Fibroblast of pulmonary artery (primary cell): ENCODE measurements at regions not wholly inside any gene's neighbourhood (a gene's known extent, or its start where the extent isn't known, plus 50 kb on each side); places are given as distances from the start of the nearest gene placed in this dataset.
"Not testable (repeated sequence)": the region's sequence is repeated elsewhere in the genome, so short reads cannot be mapped to it uniquely, and the experiment has no call there.

ENCODE experiments used
- DNase-seq: peaks from one replicate; pipeline ENCODE4 v3.0.0-alpha.2; 2010; ENCODE audit warnings: low read depth
- H3K4me3 ChIP-seq: replicated peaks from 2 replicates; pipeline ENCODE4 v1.5.1; 2011; ENCODE audit warnings: low read depth, mild to moderate bottlenecking, control low read depth, low read length, moderate library complexity
- TF ChIP-seq, protein P1 (sequence below): IDR thresholded peaks from 2 replicates; pipeline ENCODE4 v1.5.1; 2011; ENCODE audit warnings: mild to moderate bottlenecking, control low read depth, low read length, inconsistent platforms; ENCODE audit errors: missing control alignments

DNA sequence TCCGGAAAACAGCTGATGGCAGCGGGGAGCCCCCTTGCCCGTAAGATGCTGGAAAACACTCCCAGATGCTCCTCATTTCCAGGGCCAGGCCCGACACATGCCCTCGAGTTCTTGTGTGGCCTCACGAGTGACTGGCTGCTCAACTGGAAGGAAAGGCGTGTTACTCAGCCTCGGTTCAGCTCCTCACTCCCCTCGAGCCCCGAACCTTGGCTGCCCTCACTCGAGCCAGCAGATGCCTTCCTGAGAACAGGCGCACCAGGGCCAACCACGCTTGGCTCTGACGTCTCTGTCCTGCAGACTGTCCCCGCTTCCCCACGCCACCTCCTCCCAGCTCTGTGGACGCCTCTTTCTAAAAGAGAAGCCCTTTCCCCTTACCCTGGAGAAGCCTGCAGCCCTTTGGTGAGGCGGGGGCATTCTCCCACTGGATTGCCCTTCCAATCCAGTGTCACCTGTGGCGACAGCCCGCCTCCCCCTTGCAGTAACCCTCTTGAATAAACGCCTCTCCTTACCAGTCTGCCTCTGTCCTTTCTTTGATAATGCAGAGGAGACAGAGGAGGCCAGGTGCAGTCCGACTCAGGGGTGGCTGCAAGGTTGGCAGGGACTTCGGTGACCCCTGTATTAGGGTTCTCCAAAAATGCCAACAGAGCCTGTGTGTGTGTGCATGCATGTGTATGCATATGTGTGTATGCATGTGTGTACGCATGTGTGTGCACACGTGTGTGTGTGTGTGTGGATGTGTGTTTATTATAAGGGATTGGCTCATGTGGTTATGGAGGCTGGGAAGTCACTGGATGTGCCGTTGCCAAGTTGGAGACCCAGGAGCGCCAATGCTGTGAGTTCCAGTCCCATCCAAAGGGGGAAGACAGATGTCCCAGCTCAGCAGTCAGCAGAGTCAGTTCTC lies 166.3 kb downstream of the KIF26A start:
- DNase-seq, result no peak
- no peak overlapping the region for H3K4me3 ChIP-seq
- TF ChIP-seq, protein P1, sequence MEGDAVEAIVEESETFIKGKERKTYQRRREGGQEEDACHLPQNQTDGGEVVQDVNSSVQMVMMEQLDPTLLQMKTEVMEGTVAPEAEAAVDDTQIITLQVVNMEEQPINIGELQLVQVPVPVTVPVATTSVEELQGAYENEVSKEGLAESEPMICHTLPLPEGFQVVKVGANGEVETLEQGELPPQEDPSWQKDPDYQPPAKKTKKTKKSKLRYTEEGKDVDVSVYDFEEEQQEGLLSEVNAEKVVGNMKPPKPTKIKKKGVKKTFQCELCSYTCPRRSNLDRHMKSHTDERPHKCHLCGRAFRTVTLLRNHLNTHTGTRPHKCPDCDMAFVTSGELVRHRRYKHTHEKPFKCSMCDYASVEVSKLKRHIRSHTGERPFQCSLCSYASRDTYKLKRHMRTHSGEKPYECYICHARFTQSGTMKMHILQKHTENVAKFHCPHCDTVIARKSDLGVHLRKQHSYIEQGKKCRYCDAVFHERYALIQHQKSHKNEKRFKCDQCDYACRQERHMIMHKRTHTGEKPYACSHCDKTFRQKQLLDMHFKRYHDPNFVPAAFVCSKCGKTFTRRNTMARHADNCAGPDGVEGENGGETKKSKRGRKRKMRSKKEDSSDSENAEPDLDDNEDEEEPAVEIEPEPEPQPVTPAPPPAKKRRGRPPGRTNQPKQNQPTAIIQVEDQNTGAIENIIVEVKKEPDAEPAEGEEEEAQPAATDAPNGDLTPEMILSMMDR, result no peak

GRCh38 chr14:104305511-104306449 lies 167.4 kb downstream of the KIF26A start:
- TF ChIP-seq, protein P1, result no peak
- no peak for DNase-seq
- H3K4me3 ChIP-seq, result no peak overlapping the region

DNA sequence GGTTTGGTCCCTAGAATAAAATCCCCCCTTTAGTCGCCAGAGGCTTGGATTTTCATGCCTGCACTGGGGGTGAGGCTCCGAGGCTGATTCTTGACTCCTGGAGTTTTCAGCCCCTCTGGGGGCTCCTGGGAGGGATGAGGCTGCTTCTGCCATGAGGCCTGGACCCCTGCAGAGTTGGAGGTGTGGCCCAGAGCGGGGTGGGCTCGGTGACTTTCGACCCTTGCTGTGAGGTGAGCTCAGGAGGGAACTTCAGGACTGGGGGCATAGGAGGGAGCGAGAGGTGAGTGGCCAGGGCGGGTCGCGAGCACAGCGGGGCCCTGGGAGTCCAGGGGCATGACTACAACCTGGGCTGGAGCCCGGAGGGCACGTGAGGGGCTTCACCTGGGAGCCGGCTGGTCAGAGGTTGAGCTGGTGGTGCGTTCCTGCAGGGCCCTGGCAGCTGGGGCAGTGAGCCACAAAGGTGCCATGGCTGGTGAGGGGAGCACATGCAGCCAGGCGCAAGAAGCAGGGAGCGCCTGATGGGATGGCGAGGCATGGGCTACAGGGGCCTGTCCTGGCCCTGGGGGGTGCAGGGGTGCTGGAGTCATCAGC lies 168.2 kb downstream of the KIF26A start:
- no peak overlapping the region for H3K4me3 ChIP-seq
- no peak for DNase-seq
- TF ChIP-seq, protein P1, result no peak

- H3K4me3 ChIP-seq, result no peak overlapping the region
- DNase-seq, result no peak
- TF ChIP-seq, protein P1, result no peak
Observed at GRCh38 chr14:104307246-104307626, 168.8 kb downstream of the KIF26A start.

- no peak for DNase-seq
- TF ChIP-seq, protein P1, result no peak
- no peak overlapping the region for H3K4me3 ChIP-seq
Observed at GRCh38 chr14:104307627-104308401, 169.4 kb downstream of the KIF26A start.

GRCh38 chr14:104308534-104308933 lies 170.1 kb downstream of the KIF26A start:
- not testable (repeated sequence) for H3K4me3 ChIP-seq, DNase-seq
